ENCODE measurements at regions not wholly inside any gene's neighbourhood (a gene's known extent, or its start where the extent isn't known, plus 50 kb on each side); places are given as distances from the start of the nearest gene placed in this dataset.

DNA sequence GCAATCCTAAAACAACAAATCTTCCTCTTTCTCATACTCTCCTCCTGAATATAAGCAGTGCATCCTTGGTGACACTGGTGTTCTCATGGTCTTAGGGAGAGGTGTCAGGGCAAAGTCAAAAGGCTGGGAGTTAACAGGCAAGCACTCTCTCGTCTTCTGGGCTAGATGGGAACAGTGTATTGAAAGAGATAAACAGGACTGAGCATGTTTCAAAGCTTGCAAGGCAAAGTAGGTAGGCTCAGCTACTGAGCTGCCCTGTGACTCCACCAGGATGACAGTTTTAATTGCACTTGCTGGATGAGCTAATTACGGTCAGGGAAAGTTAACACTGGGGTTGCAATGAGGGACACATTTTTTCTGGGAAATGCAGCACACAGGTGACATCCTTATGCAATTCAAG, 554.9 kb upstream of the NRP1 start:
- peaks cover 0 to 15% (median 0%) of the 10 kb centered on the region in 9 donors for H3K4me1 ChIP-seq

DNA sequence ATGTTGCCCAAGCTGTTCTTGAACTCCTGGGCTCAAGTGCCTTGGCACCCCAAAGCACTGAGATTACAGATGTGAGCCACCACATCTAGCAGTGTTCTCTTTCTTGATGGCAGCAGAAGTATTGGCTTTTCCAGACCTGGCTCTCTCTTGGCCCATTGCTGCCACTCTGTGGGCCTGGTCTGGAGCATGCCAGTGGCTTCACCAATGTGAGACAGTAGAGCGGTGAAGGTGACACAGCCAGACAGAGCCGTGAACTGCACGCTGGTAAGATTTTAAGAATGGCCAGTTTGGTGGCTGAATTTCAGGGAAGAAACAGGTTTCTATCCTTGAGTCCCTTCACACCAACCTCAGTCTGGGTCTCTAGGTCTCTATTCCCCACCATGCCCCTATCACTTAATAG, 552.7 kb upstream of the NRP1 start:
- no peak overlapping the region for H3K27ac ChIP-seq
- DNase-seq (no peak), ATAC-seq (peak in 4 of 8 donors; percentile 50 to 73 (median 66))
- TF ChIP-seq, protein P1, sequence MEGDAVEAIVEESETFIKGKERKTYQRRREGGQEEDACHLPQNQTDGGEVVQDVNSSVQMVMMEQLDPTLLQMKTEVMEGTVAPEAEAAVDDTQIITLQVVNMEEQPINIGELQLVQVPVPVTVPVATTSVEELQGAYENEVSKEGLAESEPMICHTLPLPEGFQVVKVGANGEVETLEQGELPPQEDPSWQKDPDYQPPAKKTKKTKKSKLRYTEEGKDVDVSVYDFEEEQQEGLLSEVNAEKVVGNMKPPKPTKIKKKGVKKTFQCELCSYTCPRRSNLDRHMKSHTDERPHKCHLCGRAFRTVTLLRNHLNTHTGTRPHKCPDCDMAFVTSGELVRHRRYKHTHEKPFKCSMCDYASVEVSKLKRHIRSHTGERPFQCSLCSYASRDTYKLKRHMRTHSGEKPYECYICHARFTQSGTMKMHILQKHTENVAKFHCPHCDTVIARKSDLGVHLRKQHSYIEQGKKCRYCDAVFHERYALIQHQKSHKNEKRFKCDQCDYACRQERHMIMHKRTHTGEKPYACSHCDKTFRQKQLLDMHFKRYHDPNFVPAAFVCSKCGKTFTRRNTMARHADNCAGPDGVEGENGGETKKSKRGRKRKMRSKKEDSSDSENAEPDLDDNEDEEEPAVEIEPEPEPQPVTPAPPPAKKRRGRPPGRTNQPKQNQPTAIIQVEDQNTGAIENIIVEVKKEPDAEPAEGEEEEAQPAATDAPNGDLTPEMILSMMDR (IDR thresholded peaks at IDR 0.05): peak in 2 of 9 donors; percentile 13 to 20
- peaks cover 0 to 5% (median 0%) of the 10 kb centered on the region in 11 donors for H3K9me3 ChIP-seq
- no peaks in the 10 kb centered on the region for H3K36me3 ChIP-seq
- no peaks in the 10 kb centered on the region for H3K27me3 ChIP-seq
- no peak overlapping the region for H3K4me3 ChIP-seq
- WGBS, 2 donors: 93 to 98% methylated on average over 3 of the region's 3 CpGs
- no peaks in the 10 kb centered on the region for H3K4me1 ChIP-seq
- intact Hi-C loops (cut with DNase I): loop anchor here in 1 of 10 donors (5.0 kb wide), 1 partner anchor 555 kb away; the partner anchor contains the start of gene NRP1

More for the DNA sequence above, 554.9 kb upstream of the NRP1 start:
- intact Hi-C loops (cut with DNase I): loop anchor here in 1 of 10 donors (5.0 kb wide), 1 partner anchor 557 kb away; the partner anchor contains the start of gene NRP1
- peaks cover 0 to 7% (median 0%) of the 10 kb centered on the region in 11 donors for H3K9me3 ChIP-seq
- WGBS, 2 donors: 87 to 90% methylated on average over 2 of the region's 2 CpGs
- TF ChIP-seq, protein P1 (IDR thresholded peaks at IDR 0.05): no peak
- H3K36me3 ChIP-seq: no peaks in the 10 kb centered on the region
- no peak overlapping the region for H3K4me3 ChIP-seq
- no peaks in the 10 kb centered on the region for H3K27me3 ChIP-seq
- ATAC-seq: no peak
- H3K27ac ChIP-seq: no peak overlapping the region
- DNase-seq: no peak

DNA sequence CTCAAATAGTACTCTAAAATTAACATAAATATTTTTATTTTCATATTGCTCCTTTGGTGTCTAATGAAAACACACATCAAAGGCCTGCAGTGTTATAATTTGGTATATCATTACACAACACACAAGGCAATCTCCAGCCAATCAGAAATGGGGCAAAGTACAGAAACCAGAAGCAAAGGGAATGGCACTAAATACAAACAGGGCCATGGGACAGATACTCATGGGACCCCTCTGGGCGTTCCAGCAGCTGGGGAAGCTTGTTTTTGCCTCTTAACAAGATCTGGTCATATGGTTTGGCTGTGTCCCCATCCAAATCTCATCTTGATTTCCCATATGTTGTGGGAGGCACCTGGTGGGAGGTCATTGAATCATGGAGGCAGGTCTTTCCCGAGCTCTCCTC, 551.8 kb upstream of the NRP1 start:
- no peak overlapping the region for H3K27ac ChIP-seq
- TF ChIP-seq, protein P1 (IDR thresholded peaks at IDR 0.05): no peak
- WGBS, 2 donors: 66 to 85% methylated on average over 2 of the region's 2 CpGs
- ATAC-seq (no peak), DNase-seq (no peak)
- H3K27me3 ChIP-seq: no peaks in the 10 kb centered on the region
- no peaks in the 10 kb centered on the region for H3K4me1 ChIP-seq
- intact Hi-C loops (cut with DNase I): loop anchor here in 1 of 10 donors (5.0 kb wide), 1 partner anchor 554 kb away; the partner anchor contains the start of gene NRP1
- no peak overlapping the region for H3K4me3 ChIP-seq
- H3K36me3 ChIP-seq: no peaks in the 10 kb centered on the region
- no peaks in the 10 kb centered on the region for H3K9me3 ChIP-seq

DNA sequence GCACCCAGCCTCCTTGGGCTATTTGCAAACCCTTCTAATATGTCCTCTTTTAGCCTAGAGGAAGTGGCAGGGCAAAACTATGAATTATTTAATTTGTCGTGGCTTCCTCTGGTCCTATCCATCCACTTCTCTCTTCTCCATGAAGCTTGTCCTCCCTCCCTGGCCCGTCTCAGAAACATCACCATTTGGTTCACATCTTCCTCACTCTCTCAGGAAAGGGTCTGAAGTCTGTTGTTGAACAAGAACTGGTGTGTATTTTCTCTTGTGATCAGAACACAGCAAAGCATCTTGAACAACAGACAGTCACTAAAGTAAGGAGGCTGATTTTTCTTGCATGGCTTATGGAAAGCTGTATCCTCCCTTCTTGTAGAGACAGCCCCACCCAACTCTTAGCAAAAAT, 550.1 kb upstream of the NRP1 start:
- Histone ChIP-seq H3K4me1 (no peaks in the 10 kb centered on the region), H3K4me3 (no peak overlapping the region), H3K27me3 (no peaks in the 10 kb centered on the region), H3K27ac (no peak overlapping the region), H3K36me3 (no peaks in the 10 kb centered on the region), H3K9me3 (no peaks in the 10 kb centered on the region)
- DNase-seq (no peak), ATAC-seq (no peak)
- TF ChIP-seq, protein P1 (IDR thresholded peaks at IDR 0.05): no peak
- 86 to 88% methylated on average over 2 of the region's 2 CpGs for WGBS, 2 donors
- intact Hi-C loops (cut with DNase I): loop anchor here in 1 of 10 donors (5.0 kb wide), 1 partner anchor 552 kb away; the partner anchor contains the start of gene NRP1
